ENCODE measurements at regions not wholly inside any gene's neighbourhood (a gene's known extent, or its start where the extent isn't known, plus 50 kb on each side); places are given as distances from the start of the nearest gene placed in this dataset.

DNA sequence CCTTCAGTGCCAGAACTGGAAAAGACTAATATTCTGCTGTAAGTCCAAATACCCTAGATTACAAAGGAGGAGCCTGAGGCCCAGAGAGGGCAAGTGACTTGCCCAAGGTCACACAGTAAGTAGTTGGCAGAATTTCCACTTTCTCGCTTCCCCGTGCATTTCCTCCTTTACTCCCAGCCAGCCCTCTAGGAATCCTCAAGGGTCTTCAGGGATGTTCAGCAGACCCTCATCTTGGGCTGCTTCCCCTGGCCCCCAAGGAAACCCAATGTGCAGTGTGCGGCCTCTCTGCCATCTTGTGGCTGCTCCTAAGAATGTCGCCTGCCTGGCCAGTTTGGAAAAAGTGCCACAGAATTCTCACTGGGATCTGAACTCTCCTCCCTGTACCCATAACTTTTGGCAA, 217.7 kb upstream of the LRFN2 start (continued):
- TF ChIP-seq BACH1 (IDR thresholded peaks at IDR 0.05; ENCODE audit: low read length) (no peak), YY1 (IDR thresholded peaks at IDR 0.05; ENCODE audit: low read depth, low read length) (no peak), EZH2 (IDR thresholded peaks at IDR 0.05; ENCODE audit: low read depth, low read length, severe bottlenecking) (no peak), POLR2A (IDR thresholded peaks at IDR 0.05; ENCODE audit: control extremely low read depth in 1 of 2, low read depth in 2 of 2, low read length in 2 of 2) (no peak), EGR1 (IDR thresholded peaks at IDR 0.05; ENCODE audit: borderline replicate concordance, low read depth, low read length) (no peak), RFX5 (IDR thresholded peaks at IDR 0.05; ENCODE audit: borderline replicate concordance, low read depth, low read length) (no peak), SAP30 (IDR thresholded peaks at IDR 0.05; ENCODE audit: insufficient read depth, insufficient replicate concordance, low read length) (no peak)
- TF ChIP-seq, protein P1, sequence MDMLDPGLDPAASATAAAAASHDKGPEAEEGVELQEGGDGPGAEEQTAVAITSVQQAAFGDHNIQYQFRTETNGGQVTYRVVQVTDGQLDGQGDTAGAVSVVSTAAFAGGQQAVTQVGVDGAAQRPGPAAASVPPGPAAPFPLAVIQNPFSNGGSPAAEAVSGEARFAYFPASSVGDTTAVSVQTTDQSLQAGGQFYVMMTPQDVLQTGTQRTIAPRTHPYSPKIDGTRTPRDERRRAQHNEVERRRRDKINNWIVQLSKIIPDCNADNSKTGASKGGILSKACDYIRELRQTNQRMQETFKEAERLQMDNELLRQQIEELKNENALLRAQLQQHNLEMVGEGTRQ (IDR thresholded peaks at IDR 0.05; ENCODE audit: low read length) = no peak
